HuH-7.5 (cell line): ENCODE measurements at regions not wholly inside any gene's neighbourhood (a gene's known extent, or its start where the extent isn't known, plus 50 kb on each side); places are given as distances from the start of the nearest gene placed in this dataset.

Source experiments
- DNase-seq: peaks from one replicate; pipeline ENCODE4 v3.0.0; 2011; ENCODE audit warnings: low spot score

DNA sequence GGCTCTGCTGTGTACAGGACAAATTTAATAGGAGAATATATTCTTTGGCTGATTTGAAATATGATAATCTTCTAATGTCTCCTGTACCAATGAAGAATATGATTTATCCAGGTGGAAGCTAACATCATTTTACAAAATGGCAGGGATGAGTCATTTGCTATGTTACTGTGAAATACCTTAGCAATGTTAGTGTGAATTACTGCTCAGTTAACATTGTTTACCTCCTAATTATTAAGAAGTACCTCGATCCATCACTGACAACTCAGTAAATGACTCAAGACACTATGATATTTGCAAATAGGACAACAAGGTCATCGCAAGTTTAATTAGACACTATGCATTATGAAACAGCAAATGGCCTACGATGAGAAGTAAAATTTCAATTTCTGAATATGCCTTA lies 309.1 kb upstream of the EDNRB start:
- no peak for DNase-seq

- no peak for DNase-seq
Measured at GRCh38 chr13:78215458-78216108, 297.0 kb upstream of the EDNRB start.

GRCh38 chr13:78201411-78201810 lies 282.8 kb upstream of the EDNRB start:
- DNase-seq: no peak

GRCh38 chr13:78198821-78199220 lies 280.2 kb upstream of the EDNRB start:
- no peak for DNase-seq

GRCh38 chr13:78198419-78198818 lies 279.8 kb upstream of the EDNRB start:
- DNase-seq: no peak

GRCh38 chr13:78197231-78197630 lies 278.6 kb upstream of the EDNRB start:
- DNase-seq: no peak

DNA sequence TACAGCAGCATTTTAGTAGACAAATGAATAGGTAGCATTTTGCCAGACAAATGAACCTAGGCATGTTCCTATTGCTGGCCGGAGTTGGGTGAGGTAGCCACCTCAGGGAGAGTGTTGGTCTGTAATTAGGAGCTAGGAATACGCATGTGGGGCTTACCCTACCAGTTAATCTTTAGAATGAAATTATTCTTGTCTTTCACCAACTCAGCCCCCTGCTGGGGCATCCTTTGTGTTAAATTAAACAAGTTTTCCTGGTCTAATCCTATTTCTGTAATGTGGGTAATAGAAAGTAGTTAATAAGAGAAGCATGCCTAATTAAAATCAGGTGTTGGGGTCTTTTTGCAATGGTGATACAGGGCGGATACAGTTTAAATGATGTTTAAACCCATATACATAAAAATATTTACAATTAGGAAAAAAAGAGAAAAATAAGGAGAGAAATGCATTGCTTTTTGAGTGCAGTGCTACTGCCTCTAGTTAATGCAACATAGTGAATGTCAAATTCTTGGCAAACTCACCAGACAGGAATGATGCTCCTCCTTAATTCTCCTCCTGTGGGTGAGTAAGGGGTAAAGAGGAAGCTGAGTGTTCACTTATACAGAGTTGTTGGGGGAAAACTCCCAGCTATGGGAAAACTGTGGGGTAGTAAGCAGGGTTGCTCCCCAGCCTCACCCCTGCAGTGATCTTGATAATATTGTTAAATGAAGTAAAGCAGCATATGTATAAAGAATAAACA lies 276.4 kb upstream of the EDNRB start:
- no peak for DNase-seq

DNA sequence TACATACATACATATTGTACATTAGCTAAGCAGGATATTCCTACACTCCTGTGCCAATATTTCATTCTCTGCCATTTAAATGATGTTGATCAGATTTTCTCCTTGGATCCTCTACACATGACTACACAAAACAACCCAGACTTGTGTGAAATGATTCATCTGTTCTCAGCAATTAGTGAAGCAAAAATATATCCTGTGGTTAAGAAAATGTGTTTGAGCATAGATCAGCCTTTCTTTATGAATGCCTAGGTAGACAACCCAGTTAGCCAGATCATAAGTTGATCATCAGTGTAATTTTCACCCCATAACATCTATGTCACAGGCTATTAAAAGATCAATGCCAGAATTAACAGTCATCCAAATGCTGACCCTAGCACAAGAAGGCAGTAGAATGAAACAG lies 275.2 kb upstream of the EDNRB start:
- no peak for DNase-seq

GRCh38 chr13:78192716-78193115 lies 274.1 kb upstream of the EDNRB start:
- DNase-seq: no peak

GRCh38 chr13:78190296-78190695 lies 271.7 kb upstream of the EDNRB start:
- no peak for DNase-seq

DNA sequence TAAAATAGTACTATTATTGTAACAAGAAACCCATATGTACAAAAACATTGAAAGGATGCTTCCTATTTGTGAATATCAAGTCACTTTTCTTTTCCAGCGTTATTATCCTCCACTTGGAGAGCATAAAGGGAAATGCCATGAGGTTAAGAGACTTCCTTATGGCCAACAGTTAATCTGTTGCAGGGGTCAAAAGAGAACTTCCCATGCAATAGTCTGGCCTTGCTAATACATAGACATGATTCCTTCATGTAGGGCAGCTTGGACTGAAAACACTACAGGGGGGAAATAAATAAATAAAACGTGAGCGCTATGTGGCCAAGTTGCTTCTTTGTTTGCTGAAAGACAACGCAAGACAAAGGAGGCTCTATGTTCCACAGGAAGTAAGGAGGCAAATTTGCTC lies 269.1 kb upstream of the EDNRB start:
- DNase-seq: no peak

DNA sequence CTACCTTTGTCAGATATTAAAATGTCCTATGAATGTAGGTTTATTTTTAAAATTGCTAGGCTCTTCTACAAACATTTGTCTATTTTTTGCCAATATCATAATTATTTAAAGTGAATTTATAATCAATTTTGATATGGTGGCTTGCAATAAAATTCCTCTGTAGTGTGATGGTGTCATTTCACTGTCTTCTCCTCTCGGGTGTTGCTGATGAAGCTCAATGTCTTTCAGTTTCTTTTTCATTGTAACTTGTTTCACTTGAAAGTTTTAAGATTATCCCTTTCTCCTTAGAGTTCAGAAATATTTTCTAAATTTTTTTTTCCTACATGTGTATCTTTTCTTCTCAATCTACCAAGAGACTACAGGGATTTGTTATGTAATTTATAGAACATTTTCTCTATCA lies 267.1 kb upstream of the EDNRB start:
- no peak for DNase-seq

DNA sequence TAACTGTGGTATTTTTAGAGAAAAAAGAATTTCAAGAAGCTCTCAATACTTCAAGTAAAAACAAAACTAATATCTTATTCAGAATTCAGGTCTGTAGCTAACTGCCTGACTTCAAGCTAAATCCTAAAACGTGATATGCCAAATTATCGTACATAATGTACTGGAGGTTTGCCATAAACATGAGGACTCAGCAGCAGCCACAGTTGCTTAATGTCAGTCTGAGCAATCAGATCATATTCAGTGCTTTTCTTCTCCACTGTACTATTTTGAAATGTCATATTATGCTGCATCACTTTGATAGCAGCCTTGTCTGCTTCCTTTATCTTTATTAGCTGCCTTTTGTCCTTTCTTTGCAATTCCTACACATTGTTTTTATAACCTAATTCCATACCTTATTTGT lies 265.1 kb upstream of the EDNRB start:
- DNase-seq: no peak

GRCh38 chr13:78182813-78183212 lies 264.2 kb upstream of the EDNRB start:
- DNase-seq: no peak

GRCh38 chr13:78177306-78177705 lies 258.7 kb upstream of the EDNRB start:
- no peak for DNase-seq

- DNase-seq: no peak
Measured at GRCh38 chr13:78176880-78177279, 258.2 kb upstream of the EDNRB start.

DNA sequence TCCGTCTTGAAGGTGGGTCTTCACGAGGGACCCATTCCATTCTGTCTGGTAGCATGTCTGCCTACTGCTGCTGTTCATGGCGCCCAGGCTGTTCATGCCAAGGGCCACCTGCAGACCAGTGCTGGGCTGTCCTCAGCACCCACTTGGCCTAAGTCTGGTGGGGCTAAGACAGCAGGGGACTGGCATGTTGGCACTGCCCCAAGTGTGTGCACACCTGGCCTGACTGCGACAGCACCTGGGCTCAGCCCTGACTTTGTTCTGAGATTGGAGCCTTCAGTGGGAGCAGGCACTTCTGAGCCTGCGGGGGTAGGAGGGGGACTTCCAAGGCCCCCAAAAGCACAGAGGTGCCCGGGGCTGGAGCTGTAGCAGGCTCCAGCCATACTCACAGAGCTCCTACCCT lies 250.8 kb upstream of the EDNRB start:
- DNase-seq: no peak

- no peak for DNase-seq
Measured at GRCh38 chr13:78168981-78169380, 250.3 kb upstream of the EDNRB start.

GRCh38 chr13:78161266-78161665 lies 242.6 kb upstream of the EDNRB start:
- DNase-seq: no peak

DNA sequence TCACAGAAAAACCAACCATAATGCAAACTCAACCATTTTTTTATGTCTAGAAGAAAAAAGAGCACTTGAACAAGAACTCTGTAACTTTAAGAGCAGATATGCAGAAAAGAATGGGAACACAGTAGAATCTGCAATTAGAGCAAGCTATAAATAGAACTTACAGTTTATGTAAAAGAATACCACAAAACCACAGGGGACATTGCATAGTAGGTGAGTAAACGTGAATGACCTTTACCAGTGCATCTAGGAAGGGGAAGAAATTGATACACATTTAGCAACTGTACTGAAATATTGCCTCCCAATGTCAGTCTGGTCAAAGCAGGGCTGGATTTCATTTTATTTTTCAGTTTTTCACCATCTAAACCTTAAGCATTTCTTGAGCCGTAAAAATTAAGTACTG lies 242.2 kb upstream of the EDNRB start:
- no peak for DNase-seq

- no peak for DNase-seq
Measured at GRCh38 chr13:78152415-78152814, 233.8 kb upstream of the EDNRB start.

GRCh38 chr13:78147905-78148304 lies 229.3 kb upstream of the EDNRB start:
- DNase-seq: no peak

DNA sequence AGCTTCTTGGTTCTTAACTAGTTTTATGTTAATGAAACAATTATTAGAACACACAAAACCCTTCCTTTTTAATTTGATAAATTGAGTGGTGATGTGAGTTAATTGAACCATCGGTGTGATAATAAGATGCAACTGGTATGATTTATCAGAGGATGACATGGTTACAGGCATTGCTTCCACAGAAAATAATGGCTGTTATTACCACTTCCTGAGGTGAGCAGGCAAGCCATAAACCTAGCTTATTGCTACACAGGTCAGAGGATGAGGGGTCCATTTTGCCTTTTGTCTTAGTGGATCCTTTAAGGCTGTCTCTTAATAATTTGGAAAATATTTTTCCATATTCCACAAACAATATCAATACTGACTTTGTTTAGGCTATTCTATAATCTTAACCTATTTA lies 226.6 kb upstream of the EDNRB start:
- DNase-seq: no peak

DNA sequence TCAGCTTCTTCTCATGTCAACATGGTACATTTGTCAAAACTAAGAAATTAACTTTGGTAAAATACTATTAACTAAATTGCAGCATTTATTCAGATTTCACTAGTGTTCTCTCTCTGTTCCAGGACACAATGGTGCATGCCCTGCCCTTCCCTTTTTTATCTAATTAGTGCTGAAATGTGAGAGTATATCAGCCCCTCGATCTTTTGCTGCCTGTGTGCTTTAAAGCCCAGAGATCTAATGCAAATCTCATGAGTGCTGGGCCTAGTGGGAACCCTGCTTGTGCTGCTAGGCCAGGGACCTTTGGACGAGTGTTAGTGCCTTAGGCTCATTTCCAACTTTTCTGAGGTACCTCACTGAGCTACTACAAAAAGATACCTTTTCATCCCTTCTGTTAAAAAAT lies 221.1 kb upstream of the EDNRB start:
- no peak for DNase-seq
